ENCODE measurements at regions not wholly inside any gene's neighbourhood (a gene's known extent, or its start where the extent isn't known, plus 50 kb on each side); places are given as distances from the start of the nearest gene placed in this dataset.
"Not testable (repeated sequence)": the region's sequence is repeated elsewhere in the genome, so short reads cannot be mapped to it uniquely, and the experiment has no call there.

DNA sequence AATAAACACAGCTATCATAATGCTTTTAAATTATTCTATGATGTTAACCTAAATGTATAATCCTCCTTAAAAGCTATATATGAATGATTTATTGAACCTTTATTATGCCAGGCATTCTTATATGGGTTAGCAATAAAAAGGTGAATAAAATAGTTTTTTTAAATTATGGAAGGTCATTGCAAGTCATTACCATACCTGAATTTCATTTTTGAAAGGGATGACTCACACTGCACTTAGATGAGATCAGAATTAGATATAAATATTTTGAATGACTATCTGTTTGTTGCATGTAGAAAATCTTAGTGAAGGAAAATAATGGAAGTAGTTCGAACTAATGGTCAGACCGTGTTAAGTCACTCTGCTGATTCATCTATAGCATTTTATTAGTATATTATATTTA, 822.3 kb downstream of the LUZP2 start:
- no peak for DNase-seq (ENCODE audit: low read depth in 2 of 2)

DNA sequence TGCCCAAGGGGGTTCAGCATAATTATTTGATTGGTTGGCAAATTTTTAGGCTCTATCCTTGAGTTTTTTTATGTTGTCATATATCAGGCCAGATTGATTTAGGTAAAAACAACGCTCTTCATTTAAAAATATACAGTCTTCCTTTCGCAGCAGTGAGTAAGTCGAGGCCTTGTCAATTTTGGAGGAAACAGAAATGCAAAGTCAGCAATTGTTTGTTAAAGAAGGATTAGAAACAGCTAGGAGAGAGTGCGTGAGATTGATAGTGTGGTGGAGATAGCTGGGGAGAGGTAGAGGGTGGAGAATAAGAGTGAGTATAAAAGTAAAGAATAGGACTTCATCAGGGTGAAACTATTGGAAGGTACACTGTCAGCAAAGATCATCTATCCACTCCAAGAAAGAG, 830.8 kb downstream of the LUZP2 start:
- no peak for DNase-seq (ENCODE audit: low read depth in 2 of 2)

DNA sequence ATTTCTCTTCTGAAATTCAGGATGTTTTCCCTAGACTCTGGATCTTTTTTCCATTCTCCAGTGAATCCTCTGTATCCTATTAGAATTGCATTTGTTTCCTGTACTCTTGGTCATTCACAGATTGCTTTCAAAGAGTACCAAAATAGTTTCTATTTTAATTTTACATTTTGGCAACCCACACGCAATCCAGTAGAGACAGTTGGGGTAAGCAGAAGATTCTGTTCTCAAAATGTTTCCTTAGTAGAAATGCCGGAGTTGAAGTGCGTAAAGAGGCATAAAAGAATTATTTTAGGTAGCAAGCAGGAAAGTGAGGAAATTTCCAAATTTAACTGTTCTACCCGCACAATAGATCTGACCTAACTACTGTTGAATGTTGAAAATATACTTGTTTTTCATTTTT, 842.4 kb downstream of the LUZP2 start:
- no peak for DNase-seq (ENCODE audit: low read depth in 2 of 2)

DNA sequence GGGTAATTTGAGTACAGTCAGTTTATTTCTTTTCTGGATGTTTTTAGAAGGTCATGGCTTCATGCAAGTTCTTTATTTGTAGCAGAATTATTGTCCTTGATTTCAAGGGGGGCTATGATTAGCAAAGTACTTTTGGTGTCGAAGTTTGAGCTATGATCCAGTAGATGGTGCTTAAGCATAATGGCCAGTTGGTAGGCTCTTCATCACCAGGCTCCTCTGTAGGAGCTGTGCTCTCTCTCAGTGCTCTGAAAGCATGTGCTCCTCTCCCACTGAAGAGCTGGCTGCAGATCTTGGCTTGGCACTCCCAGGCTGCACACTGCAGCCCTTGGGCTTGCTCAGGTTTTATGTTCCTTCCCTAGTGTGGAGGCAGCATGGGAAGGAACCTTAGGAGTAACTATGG, 852.7 kb downstream of the LUZP2 start:
- no peak for DNase-seq (ENCODE audit: low read depth in 2 of 2)

DNA sequence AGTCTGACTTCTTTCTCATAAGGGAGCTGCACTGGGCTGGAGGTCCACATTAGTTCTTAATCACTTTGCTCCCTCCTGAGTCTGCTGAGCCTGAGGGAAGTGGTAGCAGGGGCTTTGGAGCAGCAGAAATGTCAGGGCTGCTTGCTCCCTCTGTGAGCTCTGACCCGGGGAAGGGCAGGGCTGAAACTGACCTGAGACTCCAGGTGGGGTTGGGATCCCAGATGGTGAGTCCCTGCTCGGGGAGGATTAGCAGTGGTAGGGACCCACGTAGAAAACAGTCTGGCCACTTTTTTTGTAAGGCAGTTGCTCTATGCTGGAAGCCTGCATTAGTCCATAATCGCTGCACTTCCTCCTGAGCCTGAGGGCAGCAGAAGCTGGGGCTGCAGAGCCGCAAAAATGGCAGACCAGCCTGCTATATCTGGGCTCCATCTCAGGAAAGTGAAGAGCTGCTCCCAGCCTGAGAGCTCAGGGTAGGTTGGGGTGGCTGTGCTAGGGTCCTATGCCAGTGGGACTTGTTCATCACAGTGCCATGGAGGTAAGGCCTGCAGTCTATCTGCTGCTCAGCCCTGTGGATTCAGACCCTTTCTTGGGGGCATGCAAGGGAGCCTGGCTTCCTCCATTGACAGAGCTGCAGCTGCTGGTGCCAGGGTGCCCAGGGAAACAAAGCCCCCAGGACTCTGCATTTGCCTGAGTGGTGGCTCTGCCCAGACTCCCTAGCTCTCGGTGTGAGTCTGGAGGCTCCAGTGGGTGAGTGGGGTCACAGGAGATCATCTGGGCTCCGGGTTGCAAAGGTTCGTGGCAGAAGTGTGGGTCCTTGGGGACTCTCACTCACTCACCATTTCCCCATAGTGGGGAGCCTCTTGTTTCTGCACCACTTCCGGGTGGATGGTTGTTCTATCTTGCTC, 854.3 kb downstream of the LUZP2 start:
- DNase-seq (ENCODE audit: low read depth in 2 of 2): no peak

DNA sequence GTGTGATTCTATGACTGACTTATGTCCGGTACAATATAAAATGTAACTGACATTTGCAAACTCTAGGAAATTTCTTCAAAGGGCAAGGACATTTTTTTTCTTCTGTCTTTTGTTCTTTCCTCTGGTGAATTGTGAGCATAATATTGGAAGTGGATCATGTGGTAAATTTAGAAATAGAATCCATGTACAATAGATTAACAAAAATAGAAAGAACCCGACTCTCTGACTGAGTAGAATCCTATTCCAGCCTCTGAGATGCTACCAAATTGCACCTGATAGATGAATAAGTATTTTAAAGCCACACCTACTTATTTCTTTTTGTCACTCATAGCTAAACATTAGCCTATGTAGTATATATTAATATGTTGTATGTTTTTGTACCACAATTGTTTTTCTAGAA, 860.3 kb downstream of the LUZP2 start:
- no peak for DNase-seq (ENCODE audit: low read depth in 2 of 2)

DNA sequence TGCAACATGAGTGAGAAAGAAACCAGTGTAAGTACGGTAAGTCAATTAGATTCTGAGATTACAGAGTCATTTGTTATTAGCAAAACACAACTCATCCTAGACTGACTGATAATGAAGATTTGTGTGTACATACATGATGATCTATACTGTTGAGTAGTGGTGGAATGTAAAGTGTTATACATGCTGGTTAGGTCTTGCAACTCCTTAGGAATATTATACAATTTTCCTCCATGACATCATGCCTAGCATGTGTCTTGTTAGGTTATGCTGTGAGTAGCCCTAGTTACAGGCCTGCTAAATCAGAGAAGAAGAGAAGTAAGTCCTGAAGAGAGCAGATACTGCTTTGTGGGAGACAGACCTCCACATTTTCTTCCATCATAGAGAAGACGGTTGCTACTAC, 880.6 kb downstream of the LUZP2 start:
- no peak for DNase-seq (ENCODE audit: low read depth in 2 of 2)

DNA sequence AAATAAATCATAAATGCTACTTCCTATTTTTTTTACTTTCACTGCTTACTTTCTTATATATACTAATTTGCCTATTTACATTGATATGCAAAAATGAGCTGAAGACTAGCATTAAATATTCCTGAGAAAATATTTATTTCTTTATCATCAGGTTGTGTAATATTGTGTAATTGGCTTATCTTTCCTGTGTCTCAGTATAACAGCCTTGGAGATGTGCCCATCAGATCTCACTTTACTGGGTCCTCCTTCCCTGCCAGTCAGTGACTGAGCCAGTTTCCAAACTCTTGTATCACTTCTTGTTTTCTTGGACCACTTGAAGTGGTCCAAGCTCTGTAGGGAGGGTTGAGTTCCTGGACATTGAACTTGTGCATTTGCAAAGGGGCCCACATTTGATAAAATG, 900.0 kb downstream of the LUZP2 start:
- DNase-seq (ENCODE audit: low read depth in 2 of 2): no peak

DNA sequence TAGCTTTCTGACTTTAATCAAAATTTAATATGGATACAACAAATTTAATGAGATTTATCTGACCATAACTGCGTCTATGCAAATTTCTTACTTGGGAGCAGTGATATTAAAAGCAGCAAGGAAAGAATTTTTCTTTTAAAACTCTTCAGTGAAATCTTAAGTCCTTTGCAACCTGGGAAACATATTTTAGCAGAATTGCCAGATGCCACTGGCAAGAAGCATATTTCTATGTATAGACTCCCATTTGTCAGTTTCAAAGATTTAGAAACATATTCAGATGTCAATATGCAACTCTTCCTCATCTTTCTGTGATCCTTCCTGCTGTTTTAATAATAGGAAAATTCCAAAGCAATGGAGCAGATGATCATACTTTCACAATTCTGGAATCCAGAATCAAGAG, 911.3 kb downstream of the LUZP2 start:
- no peak for DNase-seq (ENCODE audit: low read depth in 2 of 2)

DNA sequence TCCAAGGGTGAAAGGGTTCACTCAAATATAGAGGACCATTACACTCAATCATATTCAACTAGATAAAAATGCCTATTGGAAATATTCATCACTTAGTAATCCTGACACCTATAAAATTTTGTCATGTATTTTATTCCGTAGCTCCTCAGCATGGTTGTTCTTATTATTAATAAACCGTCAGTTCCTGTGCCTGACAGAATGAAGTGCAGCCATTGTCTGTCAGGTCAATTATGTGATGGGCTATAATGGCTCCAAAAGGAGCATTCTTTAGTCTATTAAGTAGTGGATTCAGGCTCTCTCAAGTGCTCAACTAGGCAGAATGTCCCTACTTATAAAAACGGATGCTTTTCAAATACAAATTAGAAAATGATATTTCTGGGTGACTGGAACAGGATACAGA, 916.1 kb upstream of the ANO3 start:
- DNase-seq (ENCODE audit: low read depth in 2 of 2): no peak

DNA sequence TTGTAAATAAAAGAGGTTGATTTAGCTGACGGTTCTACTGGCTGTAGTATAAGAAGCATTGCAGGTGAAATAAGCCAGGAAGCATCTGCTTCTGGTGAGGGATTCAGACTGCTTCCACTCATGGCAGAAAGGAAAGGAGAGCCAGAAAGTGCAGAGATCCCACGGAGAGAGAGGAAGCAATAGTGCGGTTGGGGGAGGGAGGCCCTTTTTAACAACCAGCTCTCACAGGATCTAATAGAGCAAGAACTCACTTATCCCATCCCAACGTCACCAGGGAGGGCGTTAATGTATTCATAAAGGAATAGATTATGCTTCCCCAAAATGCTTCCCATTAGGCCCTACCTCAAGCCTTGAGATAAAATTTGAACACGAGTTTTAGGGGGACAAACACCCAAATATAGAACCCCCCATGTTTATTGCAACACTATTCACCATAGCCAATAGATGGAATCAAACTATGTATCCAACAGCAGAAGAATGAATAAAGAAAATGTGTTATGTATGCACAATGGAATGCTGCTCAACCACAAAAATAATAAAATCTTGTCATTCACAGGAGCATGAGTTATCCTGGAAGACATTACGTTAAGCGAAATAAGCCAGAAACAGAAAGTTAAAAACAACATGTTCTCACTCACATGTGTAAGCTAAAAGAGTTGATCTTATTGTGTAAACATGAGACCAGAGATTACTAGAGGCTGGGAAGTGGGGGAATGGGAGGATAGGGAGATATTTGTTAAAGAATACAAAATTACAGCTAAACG, 908.3 kb upstream of the ANO3 start:
- DNase-seq (ENCODE audit: low read depth in 2 of 2): no peak

DNA sequence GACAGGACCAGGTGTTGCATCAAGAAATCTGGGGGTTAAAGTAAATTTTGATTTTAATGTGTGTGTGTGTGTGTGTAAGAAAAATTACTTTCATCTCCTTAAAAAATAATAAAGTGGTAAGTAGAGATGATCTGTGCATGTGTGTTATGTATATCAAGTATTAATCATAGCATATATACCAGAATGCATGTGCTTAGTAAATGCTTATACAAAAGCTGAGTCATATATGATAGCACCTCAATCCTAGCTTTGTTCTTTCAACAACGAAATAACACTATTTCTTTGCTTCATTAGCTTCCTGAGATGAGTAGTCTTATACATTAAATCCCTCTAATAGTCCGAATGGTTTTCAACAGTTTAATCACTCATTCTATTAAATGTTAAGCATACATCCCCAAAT, 899.6 kb upstream of the ANO3 start:
- DNase-seq (ENCODE audit: low read depth in 2 of 2): no peak

DNA sequence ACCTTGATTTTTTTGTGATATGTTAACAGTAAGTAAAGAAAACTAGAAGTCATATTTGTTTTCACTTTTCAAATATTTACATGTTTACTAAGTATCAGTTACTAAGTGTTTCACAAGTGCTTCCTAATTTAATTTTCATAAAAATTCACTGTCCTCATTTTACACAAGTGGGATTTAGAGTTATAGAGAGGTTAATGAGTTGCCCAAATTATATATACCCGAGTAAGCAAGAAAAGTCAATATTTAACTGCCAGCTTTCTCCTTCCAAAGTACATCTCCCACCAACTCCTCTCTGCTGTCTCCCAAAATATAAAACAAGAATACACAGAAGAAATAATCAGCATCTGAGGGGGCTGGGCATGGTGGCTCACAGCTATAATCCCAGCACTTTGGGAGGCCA, 896.7 kb upstream of the ANO3 start:
- no peak for DNase-seq (ENCODE audit: low read depth in 2 of 2)

DNA sequence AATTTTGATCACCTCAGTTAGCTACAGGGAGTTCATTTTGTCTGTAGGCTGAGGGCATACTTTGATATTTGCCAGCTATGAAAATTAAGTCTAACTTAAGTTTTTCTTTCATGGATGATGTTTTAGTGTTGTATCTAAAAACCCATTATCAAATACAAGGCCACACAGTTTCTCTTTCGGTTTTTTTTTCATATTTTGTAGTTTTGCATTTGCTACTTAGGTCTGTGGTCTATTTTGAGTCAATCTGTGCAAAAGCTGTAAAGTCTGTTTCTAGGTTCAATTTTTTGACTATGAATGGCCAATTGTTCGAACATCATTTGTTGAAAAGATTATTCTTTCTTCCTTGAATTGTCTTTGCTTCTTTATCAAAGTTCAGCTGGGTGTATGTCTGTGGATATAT, 895.6 kb upstream of the ANO3 start:
- DNase-seq (ENCODE audit: low read depth in 2 of 2): no peak

DNA sequence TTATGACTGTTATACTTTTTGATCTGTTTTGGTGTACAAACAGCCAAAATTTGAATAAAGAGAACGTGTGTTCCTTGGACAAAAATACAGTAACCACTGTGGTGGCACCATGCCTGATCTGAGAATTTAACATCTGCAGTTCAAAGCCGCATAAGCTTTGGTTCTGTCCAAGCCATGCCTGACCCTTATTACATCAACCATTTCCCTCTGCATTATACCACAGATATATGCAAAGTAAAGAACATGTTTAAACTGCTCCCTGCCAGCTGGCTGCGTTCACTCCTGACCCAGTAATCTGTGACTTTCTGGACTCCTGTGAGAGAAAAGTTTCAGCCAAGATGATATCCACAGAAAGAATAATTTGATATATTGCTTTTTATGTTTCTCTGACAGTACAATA, 890.5 kb upstream of the ANO3 start:
- DNase-seq (ENCODE audit: low read depth in 2 of 2): no peak

DNA sequence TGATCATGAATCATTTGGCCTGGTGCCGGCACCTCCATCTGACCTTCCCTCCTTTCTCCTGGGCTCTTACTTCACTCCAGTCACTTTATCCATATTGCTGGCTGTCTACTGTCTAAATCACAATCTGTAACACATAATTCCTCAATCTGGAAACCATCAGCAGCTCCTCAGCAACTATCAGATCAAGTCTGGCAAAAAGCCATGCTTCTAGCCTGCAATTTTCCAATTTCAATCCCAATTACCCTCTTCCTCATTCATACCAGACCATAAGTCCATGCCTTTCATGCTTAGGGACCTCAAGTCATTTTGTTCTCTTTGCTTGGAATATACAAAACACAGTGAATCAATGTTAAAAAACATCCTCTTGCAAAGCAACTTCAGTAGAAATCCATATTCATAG, 882.8 kb upstream of the ANO3 start:
- no peak for DNase-seq (ENCODE audit: low read depth in 2 of 2)

DNA sequence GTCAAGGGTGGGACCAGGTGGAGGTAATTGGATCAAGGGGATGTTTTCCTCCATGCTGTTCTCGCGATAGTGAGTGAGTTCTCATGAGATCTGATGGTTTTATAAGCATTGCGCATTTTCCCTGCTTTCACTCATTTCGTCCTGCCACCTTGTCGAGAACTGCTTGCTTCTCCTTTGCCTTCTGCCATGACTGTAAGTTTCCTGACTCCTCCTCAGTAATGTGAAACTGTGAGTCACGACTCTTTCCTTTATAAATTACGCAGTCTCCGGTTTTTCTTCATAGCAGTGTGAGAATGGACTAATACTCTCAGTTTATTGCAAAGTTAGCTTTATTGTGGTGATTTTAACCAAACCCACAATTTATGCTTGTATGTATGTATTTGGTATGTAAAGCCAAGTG, 878.5 kb upstream of the ANO3 start:
- no peak for DNase-seq (ENCODE audit: low read depth in 2 of 2)

DNA sequence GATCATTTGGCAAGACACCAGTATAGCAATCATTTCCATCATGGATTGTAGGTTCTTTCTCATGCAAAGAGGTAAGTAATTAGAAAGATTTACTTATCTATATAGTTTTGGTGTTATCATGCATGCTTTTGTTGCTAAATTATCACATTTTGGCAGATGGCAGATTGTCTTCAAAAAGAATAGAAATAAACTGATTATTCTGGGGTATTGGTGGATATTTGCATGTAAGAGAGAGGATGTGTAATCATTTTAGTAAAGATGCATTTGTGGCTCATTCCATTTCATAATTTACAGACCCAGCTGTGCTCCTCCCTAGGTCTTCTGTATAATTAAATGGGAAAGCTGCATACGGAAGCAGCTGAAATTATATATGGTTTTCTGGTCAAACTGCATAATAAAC, 875.7 kb upstream of the ANO3 start:
- DNase-seq (ENCODE audit: low read depth in 2 of 2): no peak

DNA sequence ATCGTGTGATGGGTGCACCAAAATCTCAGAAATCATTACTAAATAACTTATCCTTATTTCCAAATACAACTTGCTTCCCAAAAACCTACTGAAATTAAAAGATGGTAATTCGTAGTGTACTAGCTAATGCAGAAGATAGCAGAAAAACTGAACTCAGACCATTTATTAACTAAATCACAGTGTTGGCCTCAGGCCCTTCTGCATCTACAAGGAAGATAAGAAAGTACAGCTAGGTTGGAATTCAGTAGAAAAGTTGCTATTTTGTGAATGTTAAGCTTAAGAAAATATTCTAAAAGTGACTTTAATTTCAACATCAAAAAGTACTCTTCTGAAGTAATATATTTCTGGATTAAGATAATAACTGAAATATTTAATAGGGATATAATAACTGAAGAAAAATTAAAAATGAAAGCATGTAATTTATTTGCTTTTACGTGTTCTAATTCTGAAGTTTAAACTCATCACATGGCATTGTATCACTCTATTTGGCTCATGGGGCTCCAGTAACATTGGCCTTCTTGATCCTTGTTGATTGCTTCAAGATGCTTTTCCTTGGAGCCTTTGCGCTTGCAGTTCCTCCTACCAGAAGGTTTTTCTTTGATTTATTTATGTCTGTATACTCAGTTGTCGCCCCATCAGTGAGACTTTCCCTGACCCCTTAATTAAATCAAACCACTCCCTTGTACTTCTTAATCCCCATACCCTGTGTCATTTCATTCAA, 847.9 kb upstream of the ANO3 start:
- no peak for DNase-seq (ENCODE audit: low read depth in 2 of 2)

DNA sequence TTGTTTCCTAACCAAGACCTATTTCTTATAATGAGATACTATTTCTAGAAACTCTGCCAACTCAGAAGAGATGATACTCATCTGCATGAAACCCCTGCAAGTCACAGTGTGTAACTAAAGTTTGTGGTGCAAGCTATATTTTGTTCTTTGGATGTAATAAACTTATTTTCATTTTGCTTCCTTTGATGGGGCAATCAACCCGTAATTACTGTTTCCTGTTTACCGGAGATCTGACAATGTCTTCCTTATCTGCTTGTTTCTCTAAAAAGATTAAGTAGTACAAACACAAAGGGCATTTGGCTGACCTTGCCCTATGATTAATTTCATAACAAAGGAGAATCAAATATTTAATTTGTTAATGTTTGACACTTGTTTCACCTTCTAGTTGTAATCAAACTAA, 846.6 kb upstream of the ANO3 start:
- no peak for DNase-seq (ENCODE audit: low read depth in 2 of 2)

DNA sequence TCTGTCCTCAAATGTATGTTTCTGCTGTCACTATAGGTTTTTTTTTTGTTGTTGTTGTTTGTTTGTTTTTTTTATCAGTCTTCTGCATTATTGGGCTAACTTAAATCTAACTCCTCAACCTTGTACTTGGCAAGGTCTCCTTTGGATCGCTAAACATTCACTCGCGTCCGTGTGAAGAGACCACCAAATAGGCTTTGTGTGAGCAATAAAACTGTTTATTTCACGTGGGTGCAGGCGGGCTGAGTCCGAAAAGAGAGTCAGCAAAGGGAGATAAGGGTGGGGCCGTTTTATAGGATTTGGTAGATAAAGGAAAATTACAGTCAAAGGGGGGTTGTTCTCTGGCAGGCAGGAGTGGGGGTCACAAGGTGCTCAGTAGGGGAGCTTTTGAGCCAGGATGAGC, 845.6 kb upstream of the ANO3 start:
- not testable (repeated sequence) for DNase-seq (ENCODE audit: low read depth in 2 of 2)

DNA sequence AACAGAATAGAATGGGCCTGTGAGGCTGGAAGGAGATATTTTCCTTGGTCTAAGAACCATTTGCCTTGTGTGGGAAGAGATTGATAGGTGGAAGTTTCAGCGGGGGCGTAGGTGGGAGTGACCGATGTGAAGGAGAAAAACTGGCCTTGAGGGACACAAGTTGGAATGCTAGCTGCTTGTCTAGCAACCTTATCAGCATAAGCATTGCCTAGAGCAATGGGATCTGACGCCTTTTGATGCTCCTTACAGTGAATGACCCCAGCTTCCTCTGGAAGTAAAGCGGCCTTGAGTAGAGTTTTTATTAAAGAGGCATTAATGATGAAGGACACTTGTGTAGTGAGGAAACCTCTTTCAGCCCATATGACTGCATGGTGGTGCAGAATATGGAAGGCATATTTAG, 843.8 kb upstream of the ANO3 start:
- not testable (repeated sequence) for DNase-seq (ENCODE audit: low read depth in 2 of 2)
